ENCODE measurements at regions not wholly inside any gene's neighbourhood (a gene's known extent, or its start where the extent isn't known, plus 50 kb on each side); places are given as distances from the start of the nearest gene placed in this dataset.
A peak's percentile ranks its signal among the peaks of the same experiment; 100 is the strongest.

DNA sequence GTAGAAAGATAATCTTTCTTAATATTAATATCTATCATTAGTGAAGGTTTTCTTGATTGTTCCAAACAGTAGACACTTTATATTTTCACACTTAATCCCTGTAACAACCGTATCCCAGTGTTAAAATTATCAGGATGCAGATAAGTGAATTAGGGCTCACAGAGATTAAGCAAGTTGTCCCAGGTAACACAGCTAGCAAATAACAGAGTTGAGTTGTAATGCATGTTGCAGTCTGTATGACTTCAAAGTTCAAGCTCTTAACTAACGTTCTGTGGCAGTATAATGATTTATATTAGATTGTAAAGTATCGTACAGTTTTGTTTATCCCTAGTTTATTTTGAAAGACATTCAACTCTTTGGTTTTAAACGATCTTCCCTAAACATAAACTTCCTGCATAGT is 517.5 kb downstream of the TFAP2B start:
- no peak for DNase-seq

DNA sequence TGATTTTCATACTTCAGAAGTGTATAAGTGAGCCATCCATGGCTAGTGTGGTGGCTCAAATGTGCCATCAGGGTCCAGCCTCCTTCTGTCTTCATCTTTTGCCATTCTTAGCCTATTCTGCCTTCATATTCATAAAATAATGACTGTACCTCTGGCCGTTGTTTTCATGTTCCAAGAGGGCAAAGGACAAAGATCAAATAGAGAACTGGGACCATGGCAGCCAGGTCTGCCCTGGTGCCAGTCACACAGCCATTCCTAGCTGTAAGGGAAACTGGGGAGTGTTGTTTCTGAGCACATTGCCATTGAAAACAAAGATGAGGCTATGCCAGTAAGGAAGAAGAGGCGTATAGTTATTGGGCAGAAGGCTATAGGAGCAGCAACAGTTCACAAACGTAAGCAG is 518.6 kb downstream of the TFAP2B start:
- no peak for DNase-seq

DNA sequence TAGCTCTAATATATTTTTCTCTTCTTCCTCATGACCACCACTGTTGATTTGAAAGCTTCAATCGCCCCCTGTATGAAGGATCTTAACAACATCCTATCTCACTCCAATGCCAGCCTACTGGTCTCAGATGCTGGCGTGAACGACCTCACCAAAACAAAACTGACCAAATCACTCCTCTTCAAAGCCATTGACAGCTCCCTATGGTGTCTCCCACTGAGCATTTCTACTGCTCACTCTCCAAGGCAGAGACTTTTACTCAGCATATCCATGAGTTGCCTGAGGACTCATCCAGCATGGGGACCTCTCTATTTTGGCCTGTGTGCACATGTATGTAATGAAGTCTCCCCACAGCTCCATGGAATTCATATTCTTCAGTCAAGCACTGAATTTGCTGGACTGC is 520.4 kb downstream of the TFAP2B start:
- no peak for DNase-seq

DNA sequence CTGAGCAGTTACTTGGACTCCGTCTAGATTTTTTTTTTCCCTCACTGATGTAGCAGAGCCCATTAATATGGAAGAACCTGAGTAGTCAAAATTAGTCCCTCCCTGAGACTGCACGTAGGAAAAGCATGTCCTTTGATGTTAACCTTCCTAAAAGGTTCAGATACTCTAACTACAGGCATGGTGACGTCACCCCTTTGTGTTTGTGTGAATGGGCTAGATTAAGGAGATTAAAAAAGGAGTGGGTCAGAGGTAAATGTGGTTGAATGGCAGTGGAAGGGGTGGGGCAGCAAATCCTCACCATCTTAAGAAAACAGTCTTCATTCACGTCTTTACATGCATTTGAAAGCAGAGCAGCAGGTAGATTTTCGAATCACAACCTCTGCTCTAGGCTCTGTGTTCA is 521.1 kb downstream of the TFAP2B start:
- no peak for DNase-seq

DNA sequence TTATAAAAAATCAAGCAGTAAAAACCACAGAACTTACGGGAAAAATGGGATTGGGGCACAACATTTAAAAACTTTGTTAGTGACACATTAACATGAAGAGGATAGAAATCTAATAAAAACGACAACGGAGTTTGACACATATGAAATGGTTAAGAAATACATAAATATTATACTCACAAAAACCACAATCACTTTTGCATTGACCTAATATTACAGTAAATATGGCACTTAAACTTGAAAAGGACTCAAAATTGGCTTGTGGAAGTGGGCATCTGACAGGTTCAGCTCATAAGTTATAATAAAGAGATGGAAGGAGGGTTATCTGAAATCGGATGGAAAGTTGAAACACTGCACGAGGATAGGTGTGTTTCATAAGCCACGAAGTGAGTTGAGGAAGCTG is 523.7 kb downstream of the TFAP2B start:
- DNase-seq: no peak

DNA sequence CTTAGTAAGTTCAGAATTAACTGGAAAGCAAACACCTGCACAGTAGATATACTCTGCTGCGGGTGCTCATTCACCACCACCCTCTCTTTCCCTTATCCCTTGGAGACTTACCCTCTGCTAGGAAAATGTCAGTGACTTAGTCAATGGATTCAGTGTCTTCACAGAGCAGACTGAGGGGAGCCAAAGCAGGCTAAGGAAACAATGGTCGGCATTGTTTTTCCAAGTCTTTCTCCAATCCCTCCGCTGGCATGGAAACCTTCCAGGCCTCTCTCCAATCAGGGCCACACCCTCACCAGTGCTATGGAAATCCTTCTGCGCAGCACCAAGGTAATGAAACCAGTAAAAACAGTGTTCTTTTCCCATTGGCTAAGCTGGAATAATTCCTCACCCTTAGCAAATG is 531.2 kb downstream of the TFAP2B start:
- peak; percentile 88 for DNase-seq

DNA sequence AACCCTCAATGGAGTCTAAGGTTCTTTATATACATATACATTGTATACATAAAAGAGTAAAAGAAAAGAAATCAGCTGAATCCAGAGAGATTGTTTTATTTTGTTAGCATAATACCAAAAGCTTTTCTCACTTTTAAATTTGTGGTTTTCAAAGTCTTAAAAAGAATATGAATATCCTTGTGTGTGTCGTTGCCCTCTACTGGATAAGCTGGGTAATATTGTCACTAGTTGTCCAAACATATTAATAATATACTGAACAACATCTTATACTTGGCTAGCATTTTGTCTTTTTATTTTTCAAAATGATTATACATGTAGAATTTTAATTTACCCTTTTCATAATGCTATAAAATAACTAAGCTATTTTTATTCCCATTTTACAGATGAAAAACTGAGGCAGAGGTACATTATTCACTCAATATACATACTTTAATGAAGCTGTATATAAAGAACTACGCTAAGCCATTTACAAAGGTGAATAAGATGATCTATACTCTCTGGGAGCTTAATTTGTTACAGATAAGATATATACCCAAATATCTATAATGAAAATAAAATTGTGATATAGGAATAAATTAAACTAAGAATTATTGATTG is 531.7 kb downstream of the TFAP2B start:
- no peak for DNase-seq

DNA sequence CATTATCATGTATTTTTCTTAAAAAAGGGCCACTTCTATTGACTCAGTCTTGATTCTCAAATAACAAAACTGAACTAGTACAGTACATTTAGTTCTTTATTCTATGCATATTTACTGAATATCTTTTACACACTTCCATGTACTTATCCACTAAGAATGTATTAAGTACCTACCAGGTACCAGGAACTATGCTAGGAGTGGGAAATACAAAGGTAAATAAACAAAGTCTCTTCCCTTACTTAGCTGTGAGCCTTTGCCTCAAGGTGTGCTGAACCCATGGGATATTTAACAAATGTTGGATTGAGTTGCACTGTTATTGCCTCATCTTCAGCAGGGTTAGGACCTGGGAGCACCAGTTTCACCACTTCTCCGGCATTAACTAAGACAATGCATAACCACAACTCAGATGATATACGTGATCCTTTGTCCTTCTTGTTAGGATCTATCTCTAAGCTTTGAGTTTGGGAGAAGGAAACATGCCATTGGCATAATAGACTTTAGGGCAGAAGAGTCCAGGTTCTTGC is 533.9 kb downstream of the TFAP2B start:
- no peak for DNase-seq

DNA sequence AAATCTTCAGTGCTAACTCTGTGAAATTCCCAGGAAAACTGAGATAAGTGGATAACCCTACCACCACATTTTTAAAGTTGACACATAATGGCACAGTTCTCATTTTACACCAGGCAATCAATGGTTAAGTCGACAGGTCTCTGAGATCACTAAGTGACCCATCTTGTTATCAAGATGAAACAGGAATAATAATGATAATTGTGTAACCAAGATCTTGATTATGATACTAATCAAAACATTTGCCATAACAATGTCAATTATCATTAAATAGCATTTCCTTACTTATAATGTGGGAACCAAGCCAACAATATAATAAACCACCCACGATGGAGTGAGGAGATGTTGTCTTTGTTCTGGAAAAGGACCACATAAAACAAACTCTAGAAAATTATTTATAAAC is 541.6 kb downstream of the TFAP2B start:
- DNase-seq: no peak

DNA sequence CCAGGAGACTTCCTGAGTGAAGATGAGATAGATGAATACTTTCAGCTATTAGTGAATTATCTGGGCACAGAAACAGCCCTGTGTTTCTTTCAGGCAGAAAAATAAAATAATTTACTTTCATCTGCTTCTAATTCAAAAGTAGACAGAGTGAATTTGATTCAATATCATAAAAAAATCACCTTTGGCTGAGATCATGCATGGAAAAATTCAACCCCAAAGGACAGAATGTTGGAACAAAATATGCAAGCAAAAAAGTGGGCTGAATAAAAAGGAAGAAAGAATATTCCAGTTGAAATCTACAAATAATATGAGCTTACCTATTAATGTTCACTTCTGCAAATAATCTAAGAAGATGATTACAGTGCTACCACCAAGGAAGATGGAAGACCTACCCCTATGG is 546.9 kb downstream of the TFAP2B start:
- DNase-seq: no peak

DNA sequence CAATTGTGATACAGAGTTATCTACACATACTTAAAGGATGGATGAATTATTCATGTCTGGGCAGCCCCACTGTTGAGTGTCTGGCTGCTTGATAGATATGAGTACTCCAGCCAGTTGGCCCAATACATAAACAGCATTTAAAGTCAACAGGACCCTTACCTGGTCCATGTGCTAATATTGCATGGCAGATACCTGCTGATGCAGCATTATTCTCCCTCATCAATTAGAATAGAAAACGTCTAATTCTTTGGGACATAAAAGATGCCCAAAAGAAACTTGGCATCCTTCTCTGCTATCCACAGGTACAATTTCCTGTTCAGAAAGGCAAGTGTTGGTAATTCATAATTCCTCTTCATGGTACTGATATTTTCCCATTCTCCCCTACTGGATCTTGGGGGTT is 550.8 kb downstream of the TFAP2B start:
- no peak for DNase-seq

DNA sequence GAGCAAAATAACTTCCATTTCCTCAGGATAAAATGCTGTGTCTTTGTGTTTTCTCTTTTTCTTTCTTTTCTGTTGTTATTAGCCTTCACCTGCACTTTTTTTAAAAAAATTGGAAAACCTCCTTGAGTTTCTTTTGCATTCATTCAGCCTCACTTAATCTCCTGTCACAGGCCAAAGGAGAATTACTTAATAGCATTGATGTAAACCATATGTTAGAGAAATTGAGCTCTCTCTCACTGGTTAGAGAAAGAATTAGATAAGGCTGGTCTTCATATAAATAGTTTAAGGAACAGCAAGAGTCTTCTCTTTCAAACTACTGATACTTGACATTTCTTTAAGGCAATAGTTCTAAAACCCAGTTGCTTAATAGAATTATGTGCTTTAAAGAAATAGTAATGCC is 564.2 kb downstream of the TFAP2B start:
- DNase-seq: no peak

DNA sequence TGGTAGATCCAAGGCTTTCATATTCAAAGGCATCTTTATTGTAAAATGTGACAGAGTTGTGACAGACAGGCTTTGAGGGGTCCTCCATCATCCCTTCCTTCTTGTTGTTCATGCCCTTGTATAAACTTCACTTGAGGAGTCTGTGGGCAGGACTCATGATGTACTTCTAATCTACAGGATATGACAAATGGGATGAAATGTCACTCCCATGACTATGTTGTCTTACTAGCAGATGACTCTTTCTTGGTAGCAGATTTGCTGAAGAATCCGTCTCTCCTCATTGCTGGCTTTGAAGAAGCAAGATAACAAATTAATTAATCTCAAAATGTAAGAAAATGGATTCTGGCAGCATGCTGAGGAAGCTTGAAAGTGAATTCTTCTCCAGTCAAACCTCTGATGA is 566.1 kb downstream of the TFAP2B start:
- DNase-seq: no peak

DNA sequence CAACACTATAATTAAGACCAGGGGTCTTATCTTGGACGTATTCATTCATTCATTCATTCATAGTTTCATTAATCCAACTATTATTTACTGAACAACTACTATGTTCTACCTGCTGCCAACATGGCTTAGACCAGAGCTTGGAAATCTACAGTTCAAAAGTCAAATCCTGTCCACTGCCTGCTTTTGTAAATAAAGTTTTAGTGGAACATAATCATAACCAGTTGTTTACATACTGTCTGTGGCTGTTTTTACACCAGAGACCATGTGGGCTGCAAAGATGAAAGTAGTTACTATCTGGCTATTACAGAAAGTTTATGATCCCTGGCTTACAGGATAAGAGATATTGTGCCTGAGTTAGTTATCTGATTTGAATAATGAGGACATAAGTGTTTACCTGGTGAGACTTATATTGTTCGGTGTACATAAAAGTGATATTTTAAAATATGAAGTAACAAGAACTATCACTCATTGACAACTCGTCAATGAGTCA is 567.7 kb downstream of the TFAP2B start:
- DNase-seq: no peak

DNA sequence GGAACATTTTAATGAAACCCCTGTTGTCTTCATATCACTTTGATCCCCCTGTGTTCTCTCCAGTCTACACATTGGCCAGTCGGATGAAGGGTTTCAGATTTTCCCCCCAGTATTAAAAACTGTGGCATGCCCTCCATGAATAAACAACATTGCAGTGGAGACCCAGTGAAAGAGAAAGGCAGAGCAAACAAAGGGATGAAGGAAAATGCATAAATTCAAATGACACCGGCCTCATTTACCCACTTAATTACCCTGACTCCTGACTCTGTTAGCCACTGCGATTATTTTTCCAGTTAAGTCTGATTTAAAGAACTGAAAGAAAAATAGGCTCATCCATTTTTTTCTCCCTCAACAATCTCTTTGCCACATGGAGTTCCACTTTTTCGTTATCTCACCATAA is 569.2 kb downstream of the TFAP2B start:
- no peak for DNase-seq

DNA sequence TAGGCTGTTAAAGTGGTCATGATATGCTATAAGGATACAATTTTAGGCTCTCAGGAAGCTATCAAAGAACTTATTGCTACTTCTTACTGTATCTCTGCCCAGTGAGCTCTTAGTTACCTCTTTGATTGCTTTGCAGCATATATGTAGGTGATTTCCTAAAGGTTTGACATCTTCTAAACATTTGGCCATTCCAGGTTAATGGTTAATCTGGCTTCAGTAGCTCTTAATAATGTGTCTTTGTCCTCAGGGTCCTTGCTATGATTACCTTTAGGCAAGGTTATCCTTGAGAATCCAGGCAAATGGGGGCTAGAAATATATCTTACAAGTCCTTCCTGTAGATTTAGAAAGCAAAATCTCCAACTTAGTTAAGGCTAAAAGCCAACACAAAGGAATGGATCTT is 575.4 kb downstream of the TFAP2B start:
- no peak for DNase-seq

DNA sequence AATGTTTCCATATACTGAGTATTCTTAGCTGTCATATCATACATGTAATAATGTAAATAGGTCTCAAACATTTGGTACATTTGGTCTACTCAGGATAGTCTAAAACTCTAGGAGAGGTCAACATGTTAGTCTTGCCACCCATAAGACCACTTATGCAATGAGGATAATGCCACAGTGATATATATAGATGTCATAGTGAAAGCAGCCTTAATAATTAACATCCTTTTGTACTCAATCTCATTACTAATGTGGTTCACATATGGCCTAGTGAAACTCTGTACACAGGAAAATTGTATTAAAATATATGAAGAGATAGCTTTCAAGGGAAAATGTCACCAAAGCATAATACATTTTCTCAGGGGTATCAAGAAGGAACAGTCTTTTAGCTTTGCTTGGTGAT is 577.9 kb downstream of the TFAP2B start:
- DNase-seq: no peak

DNA sequence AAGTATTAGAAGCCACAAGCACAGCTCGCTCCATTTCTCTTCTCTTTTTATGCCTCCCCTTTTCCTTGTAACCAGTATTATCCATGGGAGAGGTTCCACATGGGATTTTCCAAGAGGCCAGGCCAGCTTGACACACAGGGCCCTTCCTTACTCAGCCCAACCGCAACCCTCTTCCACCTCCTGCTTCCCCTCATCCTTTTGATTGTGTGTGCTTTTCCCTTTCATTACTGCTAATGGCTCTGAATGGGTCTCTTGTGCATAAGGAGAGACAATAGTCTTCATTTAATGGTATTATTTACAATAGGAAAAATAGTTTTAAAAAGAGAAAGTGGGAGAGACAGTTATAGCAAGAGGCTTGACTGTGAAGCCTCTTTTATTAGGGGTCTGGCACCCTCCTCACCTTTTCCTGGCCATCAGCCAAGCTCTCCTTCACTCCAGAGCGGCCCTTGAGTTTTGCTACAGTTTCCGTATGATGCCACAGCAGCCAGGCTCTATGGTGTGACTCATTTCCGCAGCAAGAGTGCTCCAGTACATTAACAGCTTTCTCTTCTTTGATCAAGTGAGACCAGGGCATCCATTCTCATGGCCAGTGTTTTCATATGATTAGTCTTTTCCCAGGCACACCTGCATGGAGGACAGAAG is 579.5 kb downstream of the TFAP2B start:
- DNase-seq: peak; percentile 50

DNA sequence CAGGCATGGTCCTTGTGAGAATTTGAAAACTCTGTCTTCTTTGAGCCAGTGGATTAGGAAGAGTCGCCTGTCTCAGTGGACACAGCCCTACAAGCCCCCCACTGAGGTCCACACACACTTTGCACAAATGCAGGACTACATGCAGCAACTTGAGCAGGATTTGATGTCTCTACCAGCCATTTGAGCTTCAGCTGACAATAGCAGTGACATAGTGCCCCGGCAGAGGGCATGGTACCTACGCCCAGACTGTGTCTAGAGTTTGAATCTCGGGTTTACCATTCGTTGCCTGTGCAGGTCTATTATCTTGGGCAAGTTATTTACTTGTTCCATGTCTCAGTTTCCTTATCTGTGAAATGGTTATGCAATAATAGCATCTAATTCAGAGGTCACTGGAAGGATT is 580.1 kb downstream of the TFAP2B start:
- DNase-seq: no peak

DNA sequence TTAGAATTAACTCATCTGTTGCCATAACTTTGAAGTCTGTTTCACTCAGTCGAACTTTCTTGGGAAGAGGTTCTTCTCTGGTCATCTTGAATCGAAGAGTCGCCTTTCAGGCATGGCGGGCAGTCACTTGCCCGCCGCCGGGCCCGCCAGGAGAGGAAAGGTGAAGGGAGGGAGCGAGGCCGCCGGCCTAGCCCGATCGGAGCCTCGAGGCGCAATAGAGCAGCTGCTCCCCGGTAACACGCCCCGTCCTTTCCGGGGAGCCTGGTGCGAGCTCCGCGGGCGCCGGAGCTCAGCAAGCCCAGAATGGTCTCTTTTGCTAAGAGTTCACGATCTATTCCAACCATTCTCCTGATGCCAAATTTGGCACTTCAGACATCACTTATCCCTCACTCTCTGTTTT is 591.8 kb downstream of the TFAP2B start:
- no peak for DNase-seq

DNA sequence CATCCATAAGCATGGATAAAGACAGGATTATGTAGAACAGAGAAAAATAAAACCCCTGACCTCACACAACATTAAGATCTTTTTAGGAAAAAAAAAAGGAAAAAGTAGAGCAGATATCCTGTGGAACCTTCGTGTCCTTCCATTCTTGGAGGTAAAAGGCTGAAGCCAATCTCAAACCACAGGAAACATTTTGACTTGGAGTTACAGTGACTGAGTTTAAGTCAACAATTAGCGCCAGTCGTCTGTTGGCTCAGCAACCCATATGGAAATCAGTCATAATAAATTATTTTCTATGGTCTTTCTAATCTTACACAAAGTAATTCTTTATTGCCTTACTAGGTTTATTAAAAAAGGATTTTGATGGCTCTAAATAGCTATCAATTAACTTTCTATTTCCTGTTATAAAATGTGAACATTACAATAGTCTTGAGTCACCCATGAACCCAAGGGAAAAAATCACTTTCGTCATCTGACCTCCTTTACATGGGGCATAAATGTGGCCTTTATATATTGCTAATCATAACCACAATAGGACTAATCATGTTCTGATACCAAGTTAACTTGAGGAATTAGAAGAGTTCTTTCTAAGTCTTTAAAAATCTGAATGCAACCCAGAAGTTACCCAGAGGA is 592.9 kb downstream of the TFAP2B start:
- DNase-seq: no peak

DNA sequence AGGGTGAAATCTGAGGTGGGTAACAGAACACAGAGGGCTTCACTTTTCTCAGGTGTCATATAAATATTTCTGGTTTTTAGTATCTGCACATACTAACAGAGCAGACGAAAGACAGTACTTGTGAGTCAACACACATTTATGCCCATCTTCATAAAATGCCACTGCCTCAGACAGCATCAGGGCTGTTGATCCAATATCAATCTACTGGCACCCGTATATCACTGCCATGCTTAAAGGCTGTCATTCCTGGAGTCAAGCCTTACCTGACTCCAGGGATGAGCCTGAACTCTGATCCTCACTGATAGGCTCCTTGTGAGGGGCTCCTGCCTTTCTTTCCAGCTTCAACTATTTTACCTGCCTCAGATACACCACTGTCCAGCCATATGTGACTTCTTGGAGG is 595.7 kb downstream of the TFAP2B start:
- no peak for DNase-seq

DNA sequence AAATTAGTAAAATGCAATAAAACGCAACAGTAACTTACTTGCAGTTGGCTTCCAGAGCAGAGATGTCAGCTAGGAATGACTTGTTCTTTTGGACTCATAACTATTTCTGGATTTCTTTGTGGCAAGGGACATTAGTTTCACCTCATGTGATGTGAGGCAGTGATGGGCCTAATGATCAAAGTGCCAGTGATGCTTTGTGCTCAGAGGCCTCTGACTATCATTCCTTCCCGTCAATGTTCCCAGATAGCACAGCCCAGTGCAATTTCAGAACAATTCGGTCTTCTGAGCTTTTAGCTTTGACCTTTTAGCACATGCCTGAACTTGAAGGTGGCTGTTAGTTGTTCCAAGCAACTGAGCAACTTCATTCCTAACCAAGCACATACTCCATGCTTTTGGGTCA is 596.8 kb downstream of the TFAP2B start:
- no peak for DNase-seq

DNA sequence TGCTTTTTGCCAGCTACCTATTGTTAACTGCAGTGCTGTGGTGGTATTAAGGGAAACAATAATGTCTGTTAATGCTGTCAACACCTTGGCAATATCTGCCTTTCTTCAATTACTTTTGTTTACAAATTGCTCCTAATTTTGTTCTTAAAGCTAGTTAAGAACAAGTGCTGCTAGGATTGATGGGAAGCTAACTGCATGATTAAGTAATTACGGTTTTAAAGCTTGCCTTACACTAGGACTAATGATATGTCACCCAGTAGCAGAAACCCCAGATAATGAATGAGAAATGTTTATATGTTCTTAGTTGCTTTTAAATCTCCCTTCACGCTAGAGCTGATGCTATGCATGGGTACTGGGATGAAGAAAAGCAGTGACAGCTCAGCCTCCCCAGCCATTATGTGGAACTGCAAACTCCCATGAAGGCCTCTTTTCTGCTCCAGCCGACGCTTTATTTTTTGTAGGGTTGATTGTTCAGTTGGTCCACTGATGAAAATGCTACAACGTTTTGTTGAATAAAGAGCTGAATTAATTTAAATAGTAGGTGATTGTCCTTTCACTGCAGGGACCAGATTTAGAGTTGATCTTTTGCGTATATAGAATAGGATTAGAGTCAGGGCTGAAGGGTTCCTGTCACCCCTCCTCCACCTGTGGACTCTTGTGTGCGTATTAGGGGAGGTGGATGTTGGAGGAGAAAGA is 610.5 kb downstream of the TFAP2B start:
- no peak for DNase-seq
